ENCODE measurements at regions not wholly inside any gene's neighbourhood (a gene's known extent, or its start where the extent isn't known, plus 50 kb on each side); places are given as distances from the start of the nearest gene placed in this dataset.

DNA sequence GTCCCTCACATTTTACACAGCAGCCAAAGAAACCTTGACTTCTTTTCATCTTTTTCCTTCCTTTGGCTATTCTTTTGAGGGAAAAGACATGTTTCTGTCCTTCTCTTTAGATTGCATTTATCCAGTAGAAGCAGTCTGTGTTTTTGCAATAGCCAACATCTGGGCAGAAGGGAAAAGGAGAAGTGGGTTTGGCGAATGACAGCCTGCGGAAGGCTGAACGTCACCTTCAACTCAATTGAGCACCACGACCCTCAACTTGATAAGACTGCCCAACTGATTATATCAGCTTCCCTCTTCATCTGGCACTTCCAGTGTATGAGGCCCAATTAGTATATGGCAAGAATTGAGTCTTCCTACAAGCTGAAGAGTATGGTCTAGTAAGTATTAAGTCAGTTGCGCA, 1997.6 kb upstream of the WWC1 start:
- H3K4me2 ChIP-seq (ENCODE audit: insufficient read depth, low read length) = no peak overlapping the region
- H3K9me3 ChIP-seq (ENCODE audit: low read depth, low read length) = no peaks in the 10 kb centered on the region
- H3K4me1 ChIP-seq (ENCODE audit: insufficient read depth, low read length) = no peaks in the 10 kb centered on the region
- H3K36me3 ChIP-seq (ENCODE audit: insufficient read depth, low read length) = no peaks in the 10 kb centered on the region
- H3K4me3 ChIP-seq (ENCODE audit: insufficient read depth, low read length) = no peak overlapping the region
- no peak overlapping the region for H2AFZ ChIP-seq (ENCODE audit: low read length)
- TF ChIP-seq, protein P1, sequence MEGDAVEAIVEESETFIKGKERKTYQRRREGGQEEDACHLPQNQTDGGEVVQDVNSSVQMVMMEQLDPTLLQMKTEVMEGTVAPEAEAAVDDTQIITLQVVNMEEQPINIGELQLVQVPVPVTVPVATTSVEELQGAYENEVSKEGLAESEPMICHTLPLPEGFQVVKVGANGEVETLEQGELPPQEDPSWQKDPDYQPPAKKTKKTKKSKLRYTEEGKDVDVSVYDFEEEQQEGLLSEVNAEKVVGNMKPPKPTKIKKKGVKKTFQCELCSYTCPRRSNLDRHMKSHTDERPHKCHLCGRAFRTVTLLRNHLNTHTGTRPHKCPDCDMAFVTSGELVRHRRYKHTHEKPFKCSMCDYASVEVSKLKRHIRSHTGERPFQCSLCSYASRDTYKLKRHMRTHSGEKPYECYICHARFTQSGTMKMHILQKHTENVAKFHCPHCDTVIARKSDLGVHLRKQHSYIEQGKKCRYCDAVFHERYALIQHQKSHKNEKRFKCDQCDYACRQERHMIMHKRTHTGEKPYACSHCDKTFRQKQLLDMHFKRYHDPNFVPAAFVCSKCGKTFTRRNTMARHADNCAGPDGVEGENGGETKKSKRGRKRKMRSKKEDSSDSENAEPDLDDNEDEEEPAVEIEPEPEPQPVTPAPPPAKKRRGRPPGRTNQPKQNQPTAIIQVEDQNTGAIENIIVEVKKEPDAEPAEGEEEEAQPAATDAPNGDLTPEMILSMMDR (IDR thresholded peaks at IDR 0.05; ENCODE audit: extremely low read depth, low read depth, low read length) = no peak
- H3K79me2 ChIP-seq (ENCODE audit: insufficient read depth, low read length) = no peaks in the 10 kb centered on the region
- DNase-seq (ENCODE audit: insufficient read length, low spot score, missing footprints) = no peak
- H3K27ac ChIP-seq (ENCODE audit: low read depth, low read length) = no peak overlapping the region
- H4K20me1 ChIP-seq (ENCODE audit: insufficient read depth, low read length) = no peaks in the 10 kb centered on the region
- H3K27me3 ChIP-seq (ENCODE audit: insufficient read depth, low read length) = no peaks in the 10 kb centered on the region

DNA sequence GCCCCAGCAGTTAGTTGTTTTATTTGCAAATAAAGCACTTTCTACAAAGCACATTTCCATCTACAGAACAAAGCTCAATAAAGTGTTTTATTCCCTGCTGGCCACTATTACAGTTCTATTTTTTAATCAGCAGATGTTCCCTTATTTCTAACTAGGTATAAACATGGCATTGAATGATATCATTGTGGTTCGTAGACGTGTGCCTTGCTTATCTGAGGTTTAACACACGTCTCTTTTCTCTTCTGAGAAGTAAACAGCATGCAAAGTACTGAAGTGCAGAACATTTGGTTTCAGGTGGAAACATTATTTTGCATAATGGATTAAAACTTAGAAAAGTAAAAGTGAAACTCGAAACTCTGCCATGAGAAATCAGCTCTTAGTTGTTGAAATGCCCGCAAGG, 1989.3 kb upstream of the WWC1 start:
- Histone ChIP-seq H3K4me3 (ENCODE audit: insufficient read depth, low read length) (no peak overlapping the region), H2AFZ (ENCODE audit: low read length) (no peak overlapping the region), H3K36me3 (ENCODE audit: insufficient read depth, low read length) (no peaks in the 10 kb centered on the region), H3K79me2 (ENCODE audit: insufficient read depth, low read length) (no peaks in the 10 kb centered on the region), H3K27me3 (ENCODE audit: insufficient read depth, low read length) (no peaks in the 10 kb centered on the region), H3K4me2 (ENCODE audit: insufficient read depth, low read length) (no peak overlapping the region), H3K9me3 (ENCODE audit: low read depth, low read length) (no peaks in the 10 kb centered on the region), H3K27ac (ENCODE audit: low read depth, low read length) (no peak overlapping the region), H4K20me1 (ENCODE audit: insufficient read depth, low read length) (no peaks in the 10 kb centered on the region), H3K4me1 (ENCODE audit: insufficient read depth, low read length) (no peaks in the 10 kb centered on the region)
- DNase-seq (ENCODE audit: insufficient read length, low spot score, missing footprints) = no peak
- TF ChIP-seq, protein P1 (IDR thresholded peaks at IDR 0.05; ENCODE audit: extremely low read depth, low read depth, low read length) = no peak

DNA sequence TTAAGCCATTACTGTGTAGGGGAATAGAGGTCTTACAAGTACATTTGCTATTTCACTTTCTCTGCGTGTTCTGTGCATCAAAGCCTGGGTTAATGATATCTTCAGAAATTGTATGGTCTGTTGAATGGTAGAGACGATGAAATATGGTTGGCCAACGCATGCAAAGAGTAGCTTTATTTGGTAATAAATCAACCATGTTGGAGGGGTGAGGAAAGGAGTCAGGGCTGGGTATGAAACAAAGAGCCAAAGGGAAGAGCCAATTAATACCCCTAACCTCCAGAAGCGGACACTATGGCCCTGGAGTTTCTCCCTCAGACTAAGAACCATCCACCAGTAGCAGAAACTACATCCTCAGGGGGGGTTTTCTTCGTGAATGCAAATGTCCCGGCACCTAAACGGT, 1974.0 kb upstream of the WWC1 start:
- Histone ChIP-seq H4K20me1 (ENCODE audit: insufficient read depth, low read length) (no peaks in the 10 kb centered on the region), H3K27me3 (ENCODE audit: insufficient read depth, low read length) (no peaks in the 10 kb centered on the region), H3K9me3 (ENCODE audit: low read depth, low read length) (no peaks in the 10 kb centered on the region), H3K4me2 (ENCODE audit: insufficient read depth, low read length) (no peak overlapping the region), H3K27ac (ENCODE audit: low read depth, low read length) (no peak overlapping the region), H2AFZ (ENCODE audit: low read length) (no peak overlapping the region), H3K4me3 (ENCODE audit: insufficient read depth, low read length) (no peak overlapping the region), H3K79me2 (ENCODE audit: insufficient read depth, low read length) (no peaks in the 10 kb centered on the region), H3K36me3 (ENCODE audit: insufficient read depth, low read length) (no peaks in the 10 kb centered on the region), H3K4me1 (ENCODE audit: insufficient read depth, low read length) (no peaks in the 10 kb centered on the region)
- TF ChIP-seq, protein P1 (IDR thresholded peaks at IDR 0.05; ENCODE audit: extremely low read depth, low read depth, low read length) = no peak
- DNase-seq (ENCODE audit: insufficient read length, low spot score, missing footprints) = no peak

DNA sequence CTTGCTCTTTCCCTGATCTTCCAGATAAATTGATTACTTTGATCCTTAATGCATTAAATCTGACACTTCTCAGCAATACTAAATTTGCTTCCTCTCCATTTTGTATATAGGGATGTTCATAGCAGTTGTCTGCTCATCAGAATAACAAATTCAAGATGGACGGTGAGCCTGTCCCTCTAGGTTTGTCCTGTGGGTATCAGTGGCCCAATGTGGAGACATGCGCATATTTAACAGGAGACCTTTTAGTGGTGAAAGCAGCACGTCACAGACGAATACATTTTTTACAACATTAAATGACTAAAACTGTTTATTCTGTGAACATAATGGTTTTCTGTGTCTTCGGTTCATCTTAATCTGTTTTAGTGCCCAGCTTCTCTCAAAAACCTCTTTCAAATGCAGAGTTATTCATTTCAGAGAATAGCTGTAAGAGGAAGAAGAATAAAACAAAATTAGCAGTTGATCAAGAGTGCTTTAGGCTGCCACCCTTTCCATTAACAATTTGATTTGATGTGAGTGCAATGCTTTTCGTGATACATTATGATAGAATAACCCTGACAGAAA, 1970.4 kb upstream of the WWC1 start:
- no peaks in the 10 kb centered on the region for H3K27me3 ChIP-seq (ENCODE audit: insufficient read depth, low read length)
- H3K79me2 ChIP-seq (ENCODE audit: insufficient read depth, low read length) = no peaks in the 10 kb centered on the region
- TF ChIP-seq, protein P1 (IDR thresholded peaks at IDR 0.05; ENCODE audit: extremely low read depth, low read depth, low read length) = no peak
- H3K9me3 ChIP-seq (ENCODE audit: low read depth, low read length) = no peaks in the 10 kb centered on the region
- H2AFZ ChIP-seq (ENCODE audit: low read length) = no peak overlapping the region
- no peaks in the 10 kb centered on the region for H4K20me1 ChIP-seq (ENCODE audit: insufficient read depth, low read length)
- H3K36me3 ChIP-seq (ENCODE audit: insufficient read depth, low read length) = no peaks in the 10 kb centered on the region
- no peak overlapping the region for H3K4me2 ChIP-seq (ENCODE audit: insufficient read depth, low read length)
- no peak for DNase-seq (ENCODE audit: insufficient read length, low spot score, missing footprints)
- H3K4me1 ChIP-seq (ENCODE audit: insufficient read depth, low read length) = no peaks in the 10 kb centered on the region
- no peak overlapping the region for H3K27ac ChIP-seq (ENCODE audit: low read depth, low read length)
- no peak overlapping the region for H3K4me3 ChIP-seq (ENCODE audit: insufficient read depth, low read length)
